HFF-Myc (cell line): ENCODE measurements at regions not wholly inside any gene's neighbourhood (a gene's known extent, or its start where the extent isn't known, plus 50 kb on each side); places are given as distances from the start of the nearest gene placed in this dataset.
"Not testable (repeated sequence)": the region's sequence is repeated elsewhere in the genome, so short reads cannot be mapped to it uniquely, and the experiment has no call there.

Experiments used
- DNase-seq: peaks from one replicate; pipeline ENCODE4 v3.0.0-alpha.2; 2011; ENCODE audit warnings: low read depth; ENCODE audit errors: extremely low read depth
- H3K4me3 ChIP-seq: replicated peaks from 2 replicates; pipeline ENCODE4 v1.5.1; 2011; ENCODE audit warnings: low read depth, mild to moderate bottlenecking, control low read depth, low read length
- TF ChIP-seq, protein P1 (sequence below): IDR thresholded peaks from 2 replicates; pipeline ENCODE4 v1.5.1; 2012; ENCODE audit warnings: mild to moderate bottlenecking, low read depth, low read length, control low read depth; ENCODE audit errors: missing control alignments

DNA sequence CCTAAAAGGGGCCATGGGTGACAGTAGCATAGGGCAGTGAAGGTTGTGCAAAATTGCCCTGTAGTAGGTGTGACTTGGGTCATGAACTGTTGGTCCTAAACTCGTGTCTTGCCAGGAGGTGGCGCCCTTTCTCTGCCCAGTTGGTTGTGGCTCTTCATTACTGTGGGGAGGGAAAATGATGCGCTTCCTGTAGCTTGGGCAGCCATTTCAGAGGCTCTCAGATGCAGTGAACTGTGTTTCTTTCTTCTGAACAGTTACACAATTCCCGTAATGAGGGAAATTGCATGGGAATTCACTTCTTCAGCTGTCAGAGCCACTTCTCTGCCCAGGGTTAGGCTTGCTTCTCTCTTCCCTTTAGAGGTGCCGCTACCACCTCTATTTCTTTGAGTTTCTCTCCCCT lies 148.1 kb upstream of the NRXN3 start:
- DNase-seq = peak; percentile 3
- TF ChIP-seq, protein P1, sequence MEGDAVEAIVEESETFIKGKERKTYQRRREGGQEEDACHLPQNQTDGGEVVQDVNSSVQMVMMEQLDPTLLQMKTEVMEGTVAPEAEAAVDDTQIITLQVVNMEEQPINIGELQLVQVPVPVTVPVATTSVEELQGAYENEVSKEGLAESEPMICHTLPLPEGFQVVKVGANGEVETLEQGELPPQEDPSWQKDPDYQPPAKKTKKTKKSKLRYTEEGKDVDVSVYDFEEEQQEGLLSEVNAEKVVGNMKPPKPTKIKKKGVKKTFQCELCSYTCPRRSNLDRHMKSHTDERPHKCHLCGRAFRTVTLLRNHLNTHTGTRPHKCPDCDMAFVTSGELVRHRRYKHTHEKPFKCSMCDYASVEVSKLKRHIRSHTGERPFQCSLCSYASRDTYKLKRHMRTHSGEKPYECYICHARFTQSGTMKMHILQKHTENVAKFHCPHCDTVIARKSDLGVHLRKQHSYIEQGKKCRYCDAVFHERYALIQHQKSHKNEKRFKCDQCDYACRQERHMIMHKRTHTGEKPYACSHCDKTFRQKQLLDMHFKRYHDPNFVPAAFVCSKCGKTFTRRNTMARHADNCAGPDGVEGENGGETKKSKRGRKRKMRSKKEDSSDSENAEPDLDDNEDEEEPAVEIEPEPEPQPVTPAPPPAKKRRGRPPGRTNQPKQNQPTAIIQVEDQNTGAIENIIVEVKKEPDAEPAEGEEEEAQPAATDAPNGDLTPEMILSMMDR = peak; percentile 51
- no peak overlapping the region for H3K4me3 ChIP-seq

DNA sequence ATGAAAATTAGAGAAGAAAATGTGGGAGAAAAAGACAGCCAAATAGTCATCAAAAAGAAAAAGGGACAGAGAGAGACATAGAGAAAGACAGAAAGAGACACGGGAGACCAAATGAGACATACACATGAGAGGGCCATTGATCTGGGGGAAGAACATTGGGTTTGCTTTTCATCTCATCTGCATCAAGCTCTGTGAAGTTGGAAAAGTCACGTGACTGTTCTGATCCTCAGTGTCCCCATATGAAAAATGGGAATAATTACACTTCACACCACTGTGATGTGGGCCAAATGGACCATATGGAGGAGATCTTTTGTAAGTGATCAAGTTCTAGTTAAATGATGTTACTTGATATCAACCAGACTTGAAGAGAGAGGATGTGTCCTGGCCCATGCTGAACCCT lies 147.1 kb upstream of the NRXN3 start:
- TF ChIP-seq, protein P1 = no peak
- H3K4me3 ChIP-seq = no peak overlapping the region
- DNase-seq = no peak

DNA sequence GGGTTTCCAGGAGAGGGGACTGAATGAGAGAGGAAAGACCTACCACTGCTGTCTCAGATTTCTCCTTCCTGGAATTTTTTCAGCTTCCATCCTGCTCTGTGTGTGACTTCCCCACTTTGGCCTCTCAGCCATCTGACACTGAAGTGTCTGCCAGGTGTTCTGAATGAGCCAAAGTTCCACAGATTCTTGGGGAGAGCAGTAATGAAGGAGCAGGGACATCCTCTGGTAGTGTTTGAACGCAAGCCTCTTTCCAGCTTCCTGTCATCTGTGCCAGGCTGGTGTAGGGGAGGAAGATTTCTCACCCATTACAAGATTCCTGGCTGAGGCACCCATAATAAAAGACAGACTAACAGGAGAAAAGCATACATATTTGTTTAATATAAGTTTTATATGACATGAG lies 141.7 kb upstream of the NRXN3 start:
- TF ChIP-seq, protein P1 = no peak
- no peak overlapping the region for H3K4me3 ChIP-seq
- no peak for DNase-seq

DNA sequence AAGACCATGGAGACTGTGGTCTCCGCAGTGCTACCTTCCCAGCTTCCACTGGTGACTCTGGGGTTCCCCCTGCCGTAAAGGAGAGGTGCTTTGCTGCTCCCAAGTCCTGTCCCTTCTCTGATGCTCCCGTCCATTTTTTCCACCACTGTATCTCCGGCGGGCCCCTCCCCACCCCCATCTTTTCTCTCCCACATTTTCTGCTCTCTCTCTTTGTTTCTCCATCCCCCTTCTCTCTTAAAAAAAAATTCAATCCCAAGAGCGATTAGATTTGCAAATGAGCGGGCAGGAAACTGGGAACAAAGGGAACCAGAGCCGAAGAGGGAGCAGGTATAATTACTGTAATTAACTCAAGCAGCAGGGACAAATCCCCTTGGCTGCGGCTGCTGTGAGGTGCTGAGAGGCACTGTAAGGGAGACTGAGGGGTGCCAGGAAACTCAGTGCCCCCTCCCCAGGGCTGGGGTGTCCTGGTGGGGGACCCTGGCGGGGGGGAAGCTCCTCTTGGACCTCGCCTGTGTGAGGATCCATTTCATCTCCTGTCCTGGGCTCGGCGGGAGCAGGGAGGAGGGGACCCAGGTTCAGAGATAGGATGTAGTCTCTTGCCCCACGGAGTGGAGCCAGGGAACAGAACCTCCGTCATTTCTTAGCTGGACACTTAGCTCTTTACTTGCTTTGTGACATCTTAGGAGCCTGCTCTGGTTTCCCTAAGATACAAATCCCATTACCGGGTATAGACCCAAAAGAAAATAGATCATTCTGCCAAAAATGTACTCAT lies 140.4 kb upstream of the NRXN3 start:
- DNase-seq = no peak
- TF ChIP-seq, protein P1 = no peak
- no peak overlapping the region for H3K4me3 ChIP-seq

DNA sequence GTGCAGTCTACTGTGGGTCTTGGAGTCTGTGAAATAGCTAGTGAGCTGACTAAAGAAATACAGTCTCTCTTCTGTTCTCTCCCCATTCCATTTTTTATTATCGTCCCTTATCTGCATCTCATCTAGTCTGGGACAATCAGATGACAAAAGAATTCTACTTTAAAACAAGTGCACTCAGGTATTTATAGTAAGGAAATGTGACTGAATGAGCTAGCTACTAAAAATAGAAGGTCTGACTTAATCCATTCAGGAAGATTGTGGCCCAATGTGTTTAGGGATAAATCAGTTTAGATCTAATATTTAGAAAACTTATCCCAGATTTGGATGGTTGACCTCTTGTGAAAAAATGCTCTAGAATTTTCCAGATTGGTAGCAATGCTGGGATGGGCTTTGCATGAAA lies 126.8 kb upstream of the NRXN3 start:
- no peak for DNase-seq
- TF ChIP-seq, protein P1 = no peak
- no peak overlapping the region for H3K4me3 ChIP-seq

DNA sequence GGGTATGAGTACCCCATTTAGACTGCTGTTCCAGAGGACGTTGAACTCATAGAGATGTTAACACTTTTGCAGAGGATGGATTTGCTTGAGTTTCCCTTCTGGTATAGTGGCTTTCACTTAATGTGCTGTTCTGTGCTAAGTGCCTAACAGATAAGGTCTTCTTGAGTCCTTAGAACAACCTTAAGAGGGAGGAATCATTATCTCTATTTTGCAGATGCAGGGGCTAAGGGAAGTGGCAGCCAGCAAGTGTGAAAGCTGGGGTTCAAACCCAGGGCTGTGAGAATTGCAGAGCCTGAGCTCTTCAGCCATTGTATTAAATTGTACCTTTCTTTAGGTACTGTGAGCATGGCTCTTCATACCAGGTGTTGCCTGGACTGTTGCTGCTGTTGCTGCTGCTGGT lies 122.1 kb upstream of the NRXN3 start:
- no peak for DNase-seq
- TF ChIP-seq, protein P1 = no peak
- no peak overlapping the region for H3K4me3 ChIP-seq

DNA sequence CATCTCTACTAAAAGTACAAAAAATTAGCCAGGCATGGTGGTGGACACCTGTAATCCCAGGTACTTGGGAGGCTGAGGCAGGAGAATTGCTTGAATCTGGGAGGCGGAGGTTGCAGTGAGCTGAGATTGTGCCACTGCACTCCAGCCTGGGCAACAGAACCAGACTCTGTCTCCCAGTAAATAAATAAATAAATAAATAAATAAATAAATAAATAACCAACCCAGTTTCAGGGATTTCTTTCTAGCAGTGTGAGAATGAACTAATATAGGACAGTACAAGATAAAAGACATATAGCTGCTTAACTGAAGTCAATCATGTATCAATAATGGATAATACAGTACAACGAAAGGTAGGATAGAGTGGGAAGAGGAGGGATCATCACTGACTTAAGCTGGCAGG lies 113.3 kb upstream of the NRXN3 start:
- not testable (repeated sequence) for DNase-seq, H3K4me3 ChIP-seq
